Femur (tissue), 1 donor: ENCODE measurements at regions not wholly inside any gene's neighbourhood (a gene's known extent, or its start where the extent isn't known, plus 50 kb on each side); places are given as distances from the start of the nearest gene placed in this dataset.
A peak's percentile ranks its signal among the peaks of the same experiment; 100 is the strongest.

Experiments used
- DNase-seq: peaks from one replicate; pipeline ENCODE4 v3.0.0-alpha.2; 2017

DNA sequence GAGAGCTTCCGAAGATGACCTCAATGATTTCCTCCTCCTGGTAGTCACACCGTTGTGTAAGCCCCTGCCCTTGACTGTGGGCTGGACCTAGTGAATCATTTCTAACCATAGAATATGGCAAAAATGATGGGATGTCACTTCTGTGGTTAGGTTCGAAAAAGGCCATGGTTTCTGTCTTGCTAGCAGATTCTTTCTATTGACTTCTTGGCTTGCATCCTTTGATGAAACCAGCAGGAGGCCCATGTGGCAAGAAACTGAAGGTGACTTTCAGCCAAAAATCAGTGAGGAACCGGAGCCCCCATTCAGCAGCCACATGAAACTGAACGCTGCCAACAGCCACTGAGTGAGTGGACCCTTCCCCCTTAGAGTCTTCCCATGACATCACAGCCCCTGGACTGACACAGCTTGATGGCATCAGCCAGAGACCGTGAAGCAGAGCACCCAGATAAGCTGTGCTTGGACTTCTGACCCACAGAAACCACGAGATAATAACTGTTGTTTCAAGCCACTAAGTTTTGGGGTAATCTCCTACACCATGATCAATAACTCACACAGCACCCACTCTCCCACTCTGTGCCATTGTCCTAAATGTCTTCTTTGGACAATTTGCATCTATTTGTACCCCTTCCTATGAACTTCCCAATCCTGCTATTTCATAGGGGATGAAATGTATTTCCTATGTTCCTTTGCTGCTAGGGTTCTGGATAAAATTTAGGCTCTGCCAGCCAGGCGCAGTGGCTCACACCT, 148.0 kb upstream of the STX18 start:
- DNase-seq = no peak

DNA sequence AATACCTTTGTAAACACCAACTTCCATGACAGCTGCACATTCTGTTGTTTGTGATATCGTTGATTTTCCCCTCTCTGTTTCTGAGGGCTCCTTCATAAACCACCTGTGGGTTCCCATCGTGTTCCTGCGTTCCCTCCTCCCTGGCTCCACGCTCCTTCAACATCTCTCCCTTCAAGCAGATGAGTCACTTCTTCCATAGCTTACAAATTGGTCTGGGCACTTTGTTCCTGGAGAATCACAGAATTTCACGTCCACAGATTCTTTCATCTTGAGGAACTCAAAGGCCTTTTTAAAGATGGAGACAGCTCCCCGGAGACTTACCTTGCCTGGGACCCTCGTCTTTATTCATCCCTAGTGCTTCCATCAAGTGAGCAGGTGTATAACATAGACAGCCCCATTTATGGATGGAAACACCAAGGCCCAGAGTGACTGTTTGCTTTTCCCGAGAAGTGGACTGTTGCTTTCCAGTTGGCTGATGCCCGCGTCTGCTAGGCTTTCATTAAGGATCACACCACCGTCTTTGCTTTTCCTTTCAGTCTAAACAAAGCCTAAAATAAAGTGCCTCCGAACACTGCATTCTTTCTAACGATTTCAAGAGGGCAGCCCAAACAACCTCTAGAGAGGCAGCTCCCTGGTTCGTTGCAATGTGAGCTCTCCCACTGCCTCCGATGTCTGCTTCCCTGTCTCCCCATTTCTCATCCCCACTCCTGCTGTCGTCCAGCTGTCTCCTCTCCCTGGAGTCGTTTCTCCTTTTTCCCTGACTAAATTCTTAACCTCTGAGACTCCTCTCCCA, 146.3 kb upstream of the STX18 start:
- no peak for DNase-seq

DNA sequence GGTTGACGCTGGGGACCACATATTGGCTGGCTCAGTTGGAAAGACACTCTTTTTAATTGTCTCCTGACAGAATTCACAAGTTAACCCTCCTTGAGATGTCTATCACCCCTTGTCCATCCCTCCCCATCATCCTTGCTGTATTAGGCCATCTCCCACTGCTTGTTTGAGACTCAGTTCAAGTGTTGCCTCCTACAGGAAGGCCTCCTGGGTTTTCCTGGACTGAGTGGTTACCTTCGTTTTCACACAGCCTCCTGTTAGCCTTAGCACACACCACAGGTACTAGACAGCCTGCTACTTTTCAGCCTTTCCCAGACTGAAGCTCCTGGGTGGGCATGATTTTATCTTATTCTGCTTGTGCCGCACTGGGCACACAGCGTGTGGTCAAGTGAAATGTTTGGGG, 145.3 kb upstream of the STX18 start:
- no peak for DNase-seq

DNA sequence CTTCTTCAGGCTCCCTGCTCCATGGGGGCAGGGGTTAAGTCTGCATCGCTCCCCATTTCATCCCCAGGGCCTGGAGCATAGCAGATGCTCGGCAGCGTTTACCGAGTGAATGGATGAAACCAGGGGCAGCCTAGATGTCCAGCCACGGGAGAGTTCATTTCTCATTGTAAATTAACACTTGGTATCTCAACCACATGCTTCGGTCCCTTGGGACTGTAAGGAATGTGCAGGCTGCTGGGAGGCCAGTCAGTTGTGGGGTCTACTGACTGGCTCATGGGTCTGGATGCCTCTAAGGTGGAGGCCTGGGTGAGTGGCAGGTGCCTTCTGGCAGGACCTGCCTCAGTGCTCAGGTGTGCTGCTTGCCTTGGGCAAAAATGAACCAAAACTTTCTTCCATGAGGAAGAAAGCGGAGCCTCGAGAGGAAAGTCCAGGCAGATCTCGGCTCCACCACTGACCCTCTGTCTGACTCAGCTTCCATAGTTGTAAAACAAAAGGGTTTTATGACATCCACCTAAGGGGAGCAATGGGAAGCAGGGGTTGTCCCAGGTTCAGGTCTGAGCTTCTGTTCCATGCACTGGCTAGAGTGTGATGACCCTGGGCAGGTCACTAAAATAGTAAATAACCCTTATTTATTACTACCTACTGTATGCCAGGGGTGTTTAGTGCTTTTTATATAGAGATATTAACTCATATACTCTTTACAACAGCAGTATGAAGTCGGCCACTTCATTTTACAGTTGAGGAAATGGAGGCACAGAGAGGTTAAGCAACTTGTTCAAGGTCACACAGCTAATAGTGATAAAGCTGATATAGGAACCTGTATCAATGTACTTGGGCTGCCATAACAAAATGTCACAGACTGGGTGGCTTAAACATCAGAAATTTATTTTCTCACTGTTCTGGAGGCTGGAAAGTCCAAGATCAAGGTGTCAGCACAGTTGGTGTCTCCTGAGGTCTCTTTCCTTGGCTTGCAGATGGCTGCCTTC, 144.3 kb upstream of the STX18 start:
- no peak for DNase-seq

DNA sequence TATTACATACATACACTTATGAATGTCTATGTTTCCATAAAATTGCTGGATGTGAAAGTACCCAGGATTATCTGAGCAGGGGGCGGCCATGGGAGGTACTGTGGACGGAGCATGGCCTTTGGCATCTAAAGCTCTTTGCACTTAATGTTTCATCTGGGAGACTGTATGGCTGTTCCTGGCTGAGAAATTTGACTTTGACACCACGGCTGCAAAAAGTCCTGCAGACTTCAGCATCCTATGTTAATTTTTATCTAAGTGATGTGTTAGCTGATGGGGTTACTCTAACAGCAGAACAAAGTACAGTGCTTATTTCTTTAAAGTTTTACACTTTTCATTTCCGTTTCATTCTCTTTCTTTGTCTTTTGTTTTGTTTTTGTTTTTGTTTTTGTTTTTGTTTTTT, 139.8 kb upstream of the STX18 start:
- no peak for DNase-seq

DNA sequence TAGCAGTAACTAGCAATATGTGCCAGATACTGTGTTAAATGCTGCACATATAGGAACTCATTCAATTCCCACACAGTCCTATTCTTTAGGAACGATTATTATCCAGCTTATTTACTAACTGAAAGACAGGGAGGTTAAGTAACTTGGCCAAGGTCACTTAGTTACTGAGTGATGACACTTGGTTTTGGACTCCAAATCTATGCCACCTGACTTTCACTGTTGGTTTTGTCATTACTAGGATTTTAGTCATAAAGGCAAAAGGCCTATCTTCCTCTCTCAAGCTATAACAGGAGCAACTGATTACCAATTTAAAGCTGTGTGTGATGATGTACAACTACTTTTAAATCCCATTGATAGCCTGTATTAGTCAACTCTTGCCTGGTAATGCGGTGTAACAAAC, 138.9 kb upstream of the STX18 start:
- DNase-seq = no peak

DNA sequence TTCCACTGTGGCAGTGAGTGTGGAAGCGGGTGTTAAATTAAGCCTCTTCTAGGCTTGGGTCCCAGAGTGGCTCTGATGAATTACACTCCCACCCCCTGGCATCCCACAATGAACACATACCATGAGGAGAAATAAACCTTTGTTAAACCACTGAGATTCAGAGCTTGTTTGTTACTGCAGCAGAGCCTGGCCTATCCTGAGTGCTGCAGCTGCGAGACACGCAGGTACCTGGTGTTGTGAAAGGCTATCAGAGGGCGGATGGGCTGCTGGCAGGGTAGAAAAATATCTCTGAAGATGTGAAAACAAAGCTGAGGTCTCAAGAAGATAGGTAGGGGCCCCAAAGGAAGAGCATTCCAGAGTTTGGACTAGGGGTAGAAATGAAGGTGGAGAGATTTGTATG, 138.4 kb upstream of the STX18 start:
- DNase-seq = no peak

DNA sequence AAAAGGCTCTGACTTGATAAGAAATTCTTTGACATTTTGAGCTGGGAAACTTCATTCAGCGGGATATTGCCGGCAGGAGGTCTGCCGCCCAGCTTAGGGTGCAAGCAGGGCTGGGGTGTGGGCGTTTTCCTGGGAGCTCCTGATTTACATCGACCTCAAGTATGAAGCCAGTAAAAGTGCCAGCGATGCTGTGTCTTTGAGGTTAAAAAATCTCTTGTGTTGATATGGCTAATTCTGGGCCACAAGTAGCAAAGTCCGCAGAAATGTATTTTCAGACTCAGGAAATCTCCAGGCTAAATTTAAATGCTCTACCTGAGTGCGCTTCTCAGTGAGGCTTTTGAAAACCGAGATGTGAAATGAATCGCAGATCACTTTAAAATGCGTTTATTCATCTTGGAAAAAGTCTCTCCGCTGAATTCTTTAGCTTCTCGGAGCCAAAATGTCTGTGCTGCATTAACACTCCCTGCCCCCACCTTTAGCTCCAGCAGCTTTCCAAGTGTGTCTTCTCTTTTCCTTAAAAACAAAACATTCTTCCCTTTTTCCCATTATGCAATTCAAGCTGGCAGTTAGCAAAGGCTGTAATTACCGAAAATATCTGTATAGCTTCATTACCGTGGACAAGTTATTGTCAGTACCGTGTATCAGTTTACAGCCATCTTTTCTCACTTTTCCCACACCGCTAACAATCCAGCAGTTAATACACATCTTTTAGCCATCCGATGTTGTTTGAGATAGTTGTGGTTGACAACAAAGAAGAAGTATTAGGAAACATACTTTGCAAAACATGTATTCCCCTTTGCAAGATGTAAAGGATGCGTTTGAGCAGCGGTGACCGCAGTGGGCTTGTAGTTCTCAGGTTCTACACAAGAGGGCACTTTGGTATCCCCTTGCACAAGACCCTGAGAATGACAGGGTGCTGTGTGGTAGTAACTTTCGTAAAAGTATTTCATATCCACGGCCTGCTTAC, 136.0 kb upstream of the STX18 start:
- DNase-seq = peak; percentile 59

DNA sequence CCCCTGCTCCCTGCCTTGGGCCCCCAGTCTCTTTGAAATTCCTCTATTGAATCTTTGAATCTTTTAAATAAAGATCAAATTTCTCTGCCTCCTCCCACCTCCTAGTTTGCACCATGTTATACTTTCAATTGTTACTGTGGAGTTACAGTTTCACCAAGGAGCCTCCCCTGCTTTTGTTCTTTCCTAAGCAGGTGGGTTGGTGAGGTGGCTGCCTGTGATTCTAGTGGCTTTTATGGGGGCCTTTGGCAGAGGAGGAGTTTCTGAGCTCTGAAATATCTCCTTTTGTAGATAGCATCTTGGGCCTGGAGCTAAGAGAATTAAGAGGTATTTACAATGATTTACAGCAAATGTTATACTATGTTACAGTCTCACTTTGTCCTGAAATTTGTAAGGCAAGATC, 133.8 kb upstream of the STX18 start:
- DNase-seq = no peak

DNA sequence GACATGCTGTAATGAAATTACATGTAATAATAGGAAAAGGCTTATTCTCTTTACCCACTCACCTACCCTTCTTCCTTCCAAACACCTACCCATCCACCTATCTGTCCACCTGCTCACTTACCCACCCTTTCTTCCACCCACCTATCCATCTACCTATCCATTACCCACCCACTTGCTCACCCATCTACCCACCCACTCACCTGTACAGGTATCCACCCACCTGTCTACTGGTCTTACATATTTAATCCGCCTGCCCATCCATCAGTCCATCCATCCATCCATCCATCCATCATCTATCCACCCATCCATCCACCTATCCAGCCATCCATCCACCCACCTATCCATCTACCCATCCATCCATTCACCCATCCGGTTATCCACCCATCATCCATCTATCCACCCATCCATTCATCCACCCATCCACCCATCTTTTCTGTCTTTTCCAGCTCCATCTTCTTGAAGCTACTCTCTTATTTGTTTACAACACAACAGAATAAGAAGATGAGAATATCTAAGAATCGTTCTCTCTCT, 133.3 kb upstream of the STX18 start:
- DNase-seq = no peak

DNA sequence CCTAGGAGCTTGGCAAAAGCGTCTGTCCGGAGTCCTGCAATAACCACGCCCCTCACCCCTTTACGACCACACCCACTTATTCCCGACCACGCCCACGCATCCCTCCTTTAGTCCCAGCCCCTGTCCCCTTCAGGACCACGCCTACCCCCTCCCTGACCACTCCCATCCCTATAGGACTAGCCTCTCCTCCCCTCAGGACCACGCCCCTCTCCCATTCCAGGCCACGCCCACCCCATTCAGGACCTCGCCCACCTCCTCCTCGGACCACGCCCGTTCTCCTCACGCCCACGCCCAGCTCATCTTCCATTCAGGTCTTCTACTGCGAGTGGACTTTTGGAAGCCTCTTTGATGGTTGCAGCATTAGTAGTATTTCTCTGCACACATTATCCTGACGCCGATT, 131.2 kb upstream of the STX18 start:
- DNase-seq = peak; percentile 33

DNA sequence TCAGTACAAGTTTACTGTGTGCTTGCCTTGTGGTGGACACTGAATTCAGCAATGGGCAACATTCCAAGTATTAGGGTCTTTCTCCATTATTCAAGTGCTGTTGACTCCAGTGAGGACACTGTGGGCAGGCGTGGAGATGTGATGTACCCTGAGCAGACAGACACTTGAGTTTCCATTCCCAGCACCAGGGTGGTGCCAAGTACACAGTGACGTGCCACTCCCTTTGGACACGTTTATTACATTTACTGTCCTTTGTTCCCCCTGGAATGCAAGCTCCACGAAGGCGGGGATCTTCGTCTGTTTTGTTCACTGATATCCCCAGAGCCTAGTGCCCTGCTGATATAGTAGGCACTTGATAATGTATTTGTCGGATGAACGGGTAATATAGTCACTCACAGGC, 130.6 kb upstream of the STX18 start:
- no peak for DNase-seq

DNA sequence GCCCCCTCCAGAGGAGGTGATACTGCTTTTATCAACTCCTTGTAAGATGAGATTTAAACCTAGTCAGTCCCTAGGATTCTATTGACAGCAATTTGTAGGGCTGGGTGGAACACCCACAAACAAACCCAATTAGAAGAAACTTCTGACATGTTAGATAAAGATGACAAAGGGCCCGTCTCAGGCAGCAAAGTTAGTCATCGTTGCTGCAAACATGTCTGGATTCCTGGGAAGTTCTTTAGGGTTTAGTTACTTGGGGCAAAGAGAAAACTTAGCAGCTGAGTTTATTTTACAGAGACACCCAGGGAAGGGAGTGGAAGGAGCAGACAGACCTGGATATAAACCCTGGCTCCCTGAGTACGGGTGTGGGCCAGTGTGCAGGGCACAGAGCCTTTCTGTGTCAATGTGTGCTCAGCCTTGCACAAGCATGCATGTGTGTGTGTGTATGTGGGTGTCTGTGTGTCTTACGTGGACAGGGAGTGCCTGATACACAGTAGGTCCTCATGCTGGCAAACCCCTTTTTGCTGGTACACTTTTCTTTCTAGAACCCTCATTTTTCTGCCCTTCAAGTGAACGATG, 130.0 kb upstream of the STX18 start:
- no peak for DNase-seq

DNA sequence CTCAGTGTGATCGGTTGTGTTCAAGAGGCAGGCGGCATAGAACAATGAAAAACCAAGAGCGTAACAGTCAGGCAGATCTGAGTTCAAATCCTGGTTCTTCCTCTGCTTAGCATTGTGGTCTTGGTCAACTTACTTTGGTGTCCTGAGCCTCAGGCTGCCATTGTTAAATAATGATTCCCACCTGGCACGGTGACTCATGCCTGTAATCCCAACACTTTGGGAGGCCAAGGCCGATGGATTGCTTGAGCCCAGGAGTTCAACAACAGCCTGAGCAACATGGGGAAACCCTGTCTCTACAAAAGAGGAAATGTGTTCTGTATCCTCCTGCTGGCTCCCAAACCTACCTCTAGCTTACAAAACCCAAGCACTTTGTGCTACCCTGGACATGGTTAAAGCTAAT, 129.0 kb upstream of the STX18 start:
- DNase-seq = no peak

DNA sequence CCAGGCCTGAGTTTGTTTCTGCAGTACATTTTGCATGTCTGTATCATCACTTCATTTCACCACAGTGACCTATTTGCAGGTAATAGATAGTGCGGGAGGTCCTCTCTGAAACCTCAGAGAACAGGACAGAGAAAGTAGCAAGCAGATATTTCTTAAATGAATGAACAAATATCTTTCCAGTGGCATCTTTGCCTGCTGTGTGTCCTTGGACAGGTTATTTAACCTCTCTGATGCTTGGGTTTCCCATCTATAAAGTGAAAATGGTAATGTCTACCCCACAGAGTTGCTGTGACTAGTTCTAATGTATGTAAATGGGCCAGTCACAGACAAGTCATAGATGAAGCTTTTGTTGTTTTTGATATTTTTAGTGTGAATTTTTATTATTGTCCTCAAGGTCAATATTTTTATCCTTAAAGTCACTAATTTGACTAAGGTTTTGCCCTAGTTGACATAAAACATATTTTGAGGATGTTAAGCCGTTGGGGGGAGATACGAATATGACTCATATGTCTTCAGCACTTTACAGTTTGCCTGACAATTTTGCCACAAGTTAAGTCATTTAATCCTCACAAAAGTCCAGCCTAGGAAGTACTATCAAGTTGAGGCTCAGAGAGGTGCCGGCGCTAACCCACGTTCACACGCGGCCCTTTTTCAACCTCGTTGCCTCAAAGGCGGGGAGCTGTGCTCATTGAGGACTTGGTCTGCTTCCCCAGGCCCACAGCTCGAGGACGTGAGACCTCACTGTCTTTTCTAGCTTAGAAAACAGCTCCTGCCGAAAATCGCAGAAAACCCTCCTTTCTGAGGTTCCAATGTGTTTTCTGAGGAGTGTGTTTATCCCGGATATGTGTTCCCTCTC, 126.7 kb upstream of the STX18 start:
- DNase-seq = no peak

DNA sequence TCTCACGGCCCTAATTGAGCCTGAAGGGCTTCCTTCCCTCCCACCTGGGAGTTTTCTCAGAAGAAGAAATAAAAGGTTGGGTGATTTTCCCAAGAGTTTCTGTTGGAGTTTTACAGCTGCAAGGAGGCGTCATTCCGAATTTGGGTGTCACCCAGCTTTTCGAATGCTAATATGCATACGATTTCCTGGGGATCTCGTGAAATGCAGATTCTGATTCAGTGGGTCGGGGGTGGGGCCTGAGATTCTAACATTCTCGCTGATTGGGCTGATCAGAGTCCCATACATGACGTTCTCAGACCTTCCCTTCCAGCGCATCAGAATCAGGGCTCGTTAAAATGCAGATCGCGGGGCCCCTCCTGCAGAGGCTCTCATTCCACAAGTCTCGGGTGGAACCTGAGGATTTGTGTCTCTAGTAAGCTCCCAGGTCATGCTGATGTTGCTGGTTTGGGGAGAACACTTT, 125.8 kb upstream of the STX18 start:
- DNase-seq = no peak

DNA sequence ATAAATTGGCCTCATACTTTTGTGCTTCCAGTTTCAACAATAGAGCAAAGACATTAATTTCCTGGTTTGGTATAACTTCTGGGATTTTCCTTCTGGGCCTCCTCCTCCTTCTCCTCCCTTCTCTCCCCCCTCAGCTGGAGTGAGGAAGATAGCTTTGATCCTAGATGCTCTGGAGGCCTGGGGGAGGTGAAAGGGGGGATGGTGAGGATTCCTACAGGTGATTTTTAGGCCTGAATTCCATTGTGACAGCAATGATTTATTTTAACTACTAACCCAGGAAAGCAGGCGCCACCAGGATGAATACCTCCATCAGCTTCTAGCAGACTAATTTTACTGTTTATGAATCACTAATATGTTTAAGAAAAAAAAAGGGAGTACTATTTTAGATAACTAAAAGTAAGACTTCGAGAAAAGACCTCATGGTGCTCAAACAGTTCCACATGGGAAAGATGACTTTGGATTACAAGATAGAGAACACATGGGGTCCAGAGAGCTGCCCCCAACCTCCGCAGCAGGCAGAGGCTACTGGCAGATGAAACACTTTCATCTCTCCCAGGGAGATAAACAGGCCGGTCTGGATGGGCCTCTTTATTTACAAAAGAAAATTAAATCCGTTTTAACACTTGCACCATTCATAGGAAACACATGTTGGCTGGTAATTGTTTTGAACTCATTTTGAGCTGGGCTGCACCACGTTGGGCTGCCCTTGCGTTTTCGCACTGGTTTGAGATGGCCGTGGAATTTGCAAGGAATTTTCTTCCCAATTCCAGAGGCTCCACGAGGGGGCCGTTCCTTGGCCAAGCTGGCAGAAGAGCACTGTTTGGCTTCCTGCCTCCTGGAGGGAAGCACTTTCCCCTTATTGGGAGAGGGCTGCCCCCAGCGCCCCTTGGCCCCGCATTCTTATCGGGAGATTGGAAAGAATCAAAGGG, 125.1 kb upstream of the STX18 start:
- DNase-seq = peak; percentile 53

DNA sequence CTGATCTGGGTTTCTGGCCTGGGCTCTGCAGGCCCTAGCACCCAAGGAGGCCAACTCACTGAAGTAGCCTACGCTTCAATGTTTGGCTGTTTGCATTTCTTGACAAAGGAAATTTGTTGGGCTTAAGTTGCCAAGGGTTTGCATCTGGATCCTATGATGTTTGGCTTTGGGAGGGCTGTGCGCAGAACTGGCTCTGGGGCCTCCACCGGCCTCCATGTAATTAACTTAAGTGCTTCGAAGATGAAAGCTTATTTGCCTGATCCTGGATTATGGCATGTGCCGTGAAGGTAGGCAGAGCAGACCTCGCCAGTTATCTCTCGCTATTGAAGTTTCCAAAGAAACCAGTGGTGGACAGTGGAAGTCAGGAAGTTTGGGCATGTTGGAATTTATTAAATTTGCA, 124.3 kb upstream of the STX18 start:
- DNase-seq = no peak

DNA sequence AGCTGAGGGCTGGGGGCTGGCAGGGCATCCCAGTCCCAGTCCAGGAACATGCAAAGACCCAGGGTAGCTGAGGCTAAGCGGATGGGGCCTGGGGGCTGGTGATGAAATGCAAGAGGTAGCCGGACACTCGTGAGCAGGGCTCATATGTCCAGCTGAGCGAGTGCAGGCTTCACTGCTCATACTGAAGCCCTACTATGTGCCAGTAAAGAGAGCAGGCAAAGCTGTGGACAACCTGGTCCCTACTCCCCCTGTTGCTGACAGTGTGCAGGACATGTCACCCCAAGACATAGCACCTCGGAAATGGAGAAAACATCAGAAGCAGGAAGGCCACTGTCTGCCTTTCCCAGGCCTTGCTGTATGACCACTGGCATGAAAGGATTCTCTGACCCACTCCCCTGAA, 122.4 kb upstream of the STX18 start:
- no peak for DNase-seq
